ENCODE measurements at regions not wholly inside any gene's neighbourhood (a gene's known extent, or its start where the extent isn't known, plus 50 kb on each side); places are given as distances from the start of the nearest gene placed in this dataset.
"Not testable (repeated sequence)": the region's sequence is repeated elsewhere in the genome, so short reads cannot be mapped to it uniquely, and the experiment has no call there.

DNA sequence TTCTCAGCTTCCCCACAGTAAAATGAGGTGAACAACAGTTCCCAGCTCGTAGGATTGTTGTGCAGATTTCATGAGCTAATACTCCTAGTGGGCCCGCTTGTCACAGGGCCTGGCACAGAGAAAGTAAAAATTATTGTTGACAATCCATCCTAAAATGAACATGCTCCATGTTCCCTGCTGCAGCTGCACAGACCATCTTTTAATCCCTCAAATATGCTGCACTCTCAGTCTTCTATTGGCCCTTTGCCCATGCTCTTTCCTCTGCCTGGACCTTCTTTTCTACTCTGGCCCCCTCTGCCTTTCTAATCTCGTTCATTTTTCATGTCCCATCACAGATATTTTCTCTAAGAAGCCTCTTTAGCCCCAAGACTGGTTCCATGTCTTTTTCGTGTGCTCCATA lies 117.7 kb upstream of the NR3C1 start:
- H3K36me3 Mint-ChIP-seq, result no peaks in the 10 kb centered on the region

DNA sequence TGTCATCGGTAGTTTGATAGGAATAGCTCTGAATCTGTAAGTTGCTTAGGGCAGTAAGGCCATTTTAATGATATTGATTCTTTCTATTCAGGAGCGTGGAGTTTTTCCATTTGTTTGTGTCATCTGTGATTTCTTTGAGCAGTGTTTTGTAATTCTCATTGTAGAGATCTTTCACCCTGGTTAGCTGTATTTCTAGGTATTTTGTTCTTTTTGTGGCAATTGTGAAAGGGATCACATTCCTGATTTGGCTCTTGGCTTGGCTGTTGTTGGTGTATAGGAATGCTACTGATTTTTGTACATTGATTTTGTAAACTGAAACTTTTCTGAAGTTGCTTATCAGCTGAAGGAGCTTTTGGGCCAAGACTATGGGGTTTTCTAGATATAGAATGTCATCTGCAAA lies 115.7 kb upstream of the NR3C1 start:
- no CpG with 5 or more reads among the region's 2 CpGs for whole genome bisulfite sequencing (ENCODE audit: insufficient coverage)
- H3K36me3 Mint-ChIP-seq, result not testable (repeated sequence)

More for the DNA sequence above, 117.7 kb upstream of the NR3C1 start:
- Mint-ChIP-seq H3K4me3 (no peak overlapping the region), H3K27me3 (ENCODE audit: low read depth in 3 of 3) (peaks cover 0 to 4% (median 2%) of the 10 kb centered on the region in 3 donors), H3K4me1 (no peaks in the 10 kb centered on the region), H3K27ac (no peak overlapping the region), H3K9me3 (no peaks in the 10 kb centered on the region)
- H3K27ac ChIP-seq (ENCODE audit: low read depth in 1 of 2, low read length in 2 of 2), result no peak overlapping the region
- intact Hi-C loops (cut with micrococcal nuclease), result no loop called here
- TF ChIP-seq, protein P1, sequence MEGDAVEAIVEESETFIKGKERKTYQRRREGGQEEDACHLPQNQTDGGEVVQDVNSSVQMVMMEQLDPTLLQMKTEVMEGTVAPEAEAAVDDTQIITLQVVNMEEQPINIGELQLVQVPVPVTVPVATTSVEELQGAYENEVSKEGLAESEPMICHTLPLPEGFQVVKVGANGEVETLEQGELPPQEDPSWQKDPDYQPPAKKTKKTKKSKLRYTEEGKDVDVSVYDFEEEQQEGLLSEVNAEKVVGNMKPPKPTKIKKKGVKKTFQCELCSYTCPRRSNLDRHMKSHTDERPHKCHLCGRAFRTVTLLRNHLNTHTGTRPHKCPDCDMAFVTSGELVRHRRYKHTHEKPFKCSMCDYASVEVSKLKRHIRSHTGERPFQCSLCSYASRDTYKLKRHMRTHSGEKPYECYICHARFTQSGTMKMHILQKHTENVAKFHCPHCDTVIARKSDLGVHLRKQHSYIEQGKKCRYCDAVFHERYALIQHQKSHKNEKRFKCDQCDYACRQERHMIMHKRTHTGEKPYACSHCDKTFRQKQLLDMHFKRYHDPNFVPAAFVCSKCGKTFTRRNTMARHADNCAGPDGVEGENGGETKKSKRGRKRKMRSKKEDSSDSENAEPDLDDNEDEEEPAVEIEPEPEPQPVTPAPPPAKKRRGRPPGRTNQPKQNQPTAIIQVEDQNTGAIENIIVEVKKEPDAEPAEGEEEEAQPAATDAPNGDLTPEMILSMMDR (IDR thresholded peaks at IDR 0.05), result no peak
- H3K27me3 ChIP-seq (ENCODE audit: control insufficient read depth in 2 of 2, insufficient read depth in 2 of 2, low read length in 2 of 2), result no peaks in the 10 kb centered on the region
- H3K4me2 ChIP-seq (replicated peaks; ENCODE audit: extremely low read depth, low read length, poor library complexity, severe bottlenecking), result no peak overlapping the region
- H3K79me2 ChIP-seq (ENCODE audit: insufficient read depth, low read length), result no peaks in the 10 kb centered on the region
- H3K9me3 ChIP-seq (replicated peaks in 1 of 2; ENCODE audit: control insufficient read depth in 1 of 2, insufficient read depth in 1 of 2, low read length in 2 of 2), result no peaks in the 10 kb centered on the region
- no peak overlapping the region for H3K9ac ChIP-seq (ENCODE audit: insufficient read depth, low read length, poor library complexity, severe bottlenecking)
- no peaks in the 10 kb centered on the region for H3K36me3 ChIP-seq (replicated peaks in 1 of 2; ENCODE audit: control insufficient read depth in 1 of 2, insufficient read depth in 2 of 2, low read length in 2 of 2)
- no peaks in the 10 kb centered on the region for H4K20me1 ChIP-seq (ENCODE audit: insufficient read depth, low read length)
- no peak overlapping the region for H2AFZ ChIP-seq (ENCODE audit: insufficient read depth, low read depth, low read length, poor library complexity, severe bottlenecking)
- H3K4me3 ChIP-seq (replicated peaks in 1 of 3; ENCODE audit: low read depth in 2 of 3, low read length in 3 of 3), result no peak overlapping the region
- whole genome bisulfite sequencing (ENCODE audit: insufficient coverage), result 93% methylated on average over 4 of the region's 4 CpGs
- no peak for DNase-seq
- no peaks in the 10 kb centered on the region for H3K4me1 ChIP-seq (ENCODE audit: control insufficient read depth in 1 of 2, insufficient read depth in 2 of 2, low read length in 2 of 2)

DNA sequence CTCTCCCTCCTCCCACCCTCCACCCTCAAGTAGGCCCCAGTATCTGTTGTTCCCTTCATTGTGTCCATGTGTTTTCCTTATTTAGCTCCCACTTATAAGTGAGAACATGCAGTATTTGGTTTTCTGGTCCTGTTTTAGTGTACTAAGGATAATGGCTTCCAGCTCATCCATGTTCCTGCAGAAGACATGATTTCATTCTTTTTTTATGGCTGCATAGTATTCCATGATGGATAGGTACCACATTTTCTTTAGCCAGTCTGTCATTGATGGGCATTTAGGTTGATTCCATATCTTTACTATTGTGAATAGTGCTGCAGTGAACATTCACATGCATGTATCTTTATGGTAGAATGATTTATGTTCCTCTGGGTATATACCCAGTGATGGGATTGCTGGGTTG lies 114.3 kb upstream of the NR3C1 start:
- H3K9me3 ChIP-seq (replicated peaks in 1 of 2; ENCODE audit: control insufficient read depth in 1 of 2, insufficient read depth in 1 of 2, low read length in 2 of 2); H3K4me3 Mint-ChIP-seq; DNase-seq; H3K27ac ChIP-seq (ENCODE audit: low read depth in 1 of 2, low read length in 2 of 2); H2AFZ ChIP-seq (ENCODE audit: insufficient read depth, low read depth, low read length, poor library complexity, severe bottlenecking); H4K20me1 ChIP-seq (ENCODE audit: insufficient read depth, low read length); H3K4me2 ChIP-seq (replicated peaks; ENCODE audit: extremely low read depth, low read length, poor library complexity, severe bottlenecking); H3K27ac Mint-ChIP-seq; H3K36me3 Mint-ChIP-seq; H3K27me3 Mint-ChIP-seq (ENCODE audit: low read depth in 3 of 3); H3K9ac ChIP-seq (ENCODE audit: insufficient read depth, low read length, poor library complexity, severe bottlenecking); H3K27me3 ChIP-seq (ENCODE audit: control insufficient read depth in 2 of 2, insufficient read depth in 2 of 2, low read length in 2 of 2); H3K4me3 ChIP-seq (replicated peaks in 1 of 3; ENCODE audit: low read depth in 2 of 3, low read length in 3 of 3); H3K4me1 Mint-ChIP-seq; H3K36me3 ChIP-seq (replicated peaks in 1 of 2; ENCODE audit: control insufficient read depth in 1 of 2, insufficient read depth in 2 of 2, low read length in 2 of 2); H3K9me3 Mint-ChIP-seq; intact Hi-C loops (cut with micrococcal nuclease); H3K4me1 ChIP-seq (ENCODE audit: control insufficient read depth in 1 of 2, insufficient read depth in 2 of 2, low read length in 2 of 2); H3K79me2 ChIP-seq (ENCODE audit: insufficient read depth, low read length): not testable (repeated sequence)

More for the DNA sequence above, 115.7 kb upstream of the NR3C1 start:
- H3K27ac ChIP-seq (ENCODE audit: low read depth in 1 of 2, low read length in 2 of 2); H3K4me2 ChIP-seq (replicated peaks; ENCODE audit: extremely low read depth, low read length, poor library complexity, severe bottlenecking); intact Hi-C loops (cut with micrococcal nuclease); DNase-seq; H3K27ac Mint-ChIP-seq; H3K4me3 Mint-ChIP-seq; H4K20me1 ChIP-seq (ENCODE audit: insufficient read depth, low read length); H3K9ac ChIP-seq (ENCODE audit: insufficient read depth, low read length, poor library complexity, severe bottlenecking); H3K79me2 ChIP-seq (ENCODE audit: insufficient read depth, low read length); H2AFZ ChIP-seq (ENCODE audit: insufficient read depth, low read depth, low read length, poor library complexity, severe bottlenecking); H3K4me1 Mint-ChIP-seq; H3K4me3 ChIP-seq (replicated peaks in 1 of 3; ENCODE audit: low read depth in 2 of 3, low read length in 3 of 3); H3K9me3 Mint-ChIP-seq; H3K27me3 ChIP-seq (ENCODE audit: control insufficient read depth in 2 of 2, insufficient read depth in 2 of 2, low read length in 2 of 2); H3K27me3 Mint-ChIP-seq (ENCODE audit: low read depth in 3 of 3); H3K4me1 ChIP-seq (ENCODE audit: control insufficient read depth in 1 of 2, insufficient read depth in 2 of 2, low read length in 2 of 2); H3K9me3 ChIP-seq (replicated peaks in 1 of 2; ENCODE audit: control insufficient read depth in 1 of 2, insufficient read depth in 1 of 2, low read length in 2 of 2); H3K36me3 ChIP-seq (replicated peaks in 1 of 2; ENCODE audit: control insufficient read depth in 1 of 2, insufficient read depth in 2 of 2, low read length in 2 of 2): not testable (repeated sequence)
